Mesothelial cell of epicardium (in vitro differentiated cells): ENCODE measurements at regions not wholly inside any gene's neighbourhood (a gene's known extent, or its start where the extent isn't known, plus 50 kb on each side); places are given as distances from the start of the nearest gene placed in this dataset.
"Not testable (repeated sequence)": the region's sequence is repeated elsewhere in the genome, so short reads cannot be mapped to it uniquely, and the experiment has no call there.

Experiments used
- DNase-seq, 2 experiments: peaks; one replicate each; pipeline ENCODE4 v3.0.0; 2021; ENCODE audit warnings: low spot score in 2 of 2; ENCODE audit not compliant: unreplicated experiment in 2 of 2
- H3K27ac Mint-ChIP-seq: 2 replicates; pipeline ENCODE4 v1.8.0; 2021; ENCODE audit warnings: mixed read lengths
- H3K27me3 Mint-ChIP-seq: 2 replicates; pipeline ENCODE4 v1.8.0; 2021; ENCODE audit warnings: low read depth, mixed read lengths
- H3K36me3 Mint-ChIP-seq: 2 replicates; pipeline ENCODE4 v1.8.0; 2021; ENCODE audit warnings: mixed read lengths
- H3K4me1 Mint-ChIP-seq: 2 replicates; pipeline ENCODE4 v1.8.0; 2021; ENCODE audit warnings: mixed read lengths
- H3K4me3 Mint-ChIP-seq: 2 replicates; pipeline ENCODE4 v1.8.0; 2021; ENCODE audit warnings: mild to moderate bottlenecking, moderate library complexity, mixed read lengths
- H3K9me3 Mint-ChIP-seq: 2 replicates; pipeline ENCODE4 v1.8.0; 2021; ENCODE audit warnings: mixed read lengths
- TF ChIP-seq, protein P1 (sequence below): fragments of 200-600 bp; sonication (generic); IDR thresholded peaks from one replicate; pipeline ENCODE4 v1.5.0; 2021; ENCODE audit warnings: antibody characterized with exemption; ENCODE audit not compliant: unreplicated experiment

DNA sequence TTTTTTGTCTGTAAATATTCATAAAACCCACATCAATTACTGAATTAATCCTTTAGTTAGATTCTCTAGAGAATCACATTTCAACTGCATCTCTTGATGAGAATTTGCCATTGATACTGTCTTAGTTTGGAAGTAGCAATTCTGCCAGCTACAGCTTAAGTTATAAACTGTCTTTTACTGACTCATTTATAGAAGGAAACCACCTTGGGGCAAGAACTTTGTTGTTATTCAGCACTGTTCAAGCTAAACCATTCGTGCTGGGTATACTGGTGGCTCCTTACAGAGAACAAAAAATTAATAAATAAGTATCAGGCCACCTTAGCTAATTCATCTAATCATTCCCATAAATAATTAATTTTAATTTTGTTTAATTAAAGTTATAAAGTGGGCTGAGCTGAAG, 1082.6 kb upstream of the CELF4 start:
- peaks cover 10% of the 10 kb centered on the region for H3K27me3 Mint-ChIP-seq
- no peak overlapping the region for H3K4me3 Mint-ChIP-seq
- no peak for DNase-seq
- H3K4me1 Mint-ChIP-seq = no peaks in the 10 kb centered on the region
- no peaks in the 10 kb centered on the region for H3K9me3 Mint-ChIP-seq
- H3K36me3 Mint-ChIP-seq = no peaks in the 10 kb centered on the region
- H3K27ac Mint-ChIP-seq = no peak overlapping the region
- TF ChIP-seq, protein P1, sequence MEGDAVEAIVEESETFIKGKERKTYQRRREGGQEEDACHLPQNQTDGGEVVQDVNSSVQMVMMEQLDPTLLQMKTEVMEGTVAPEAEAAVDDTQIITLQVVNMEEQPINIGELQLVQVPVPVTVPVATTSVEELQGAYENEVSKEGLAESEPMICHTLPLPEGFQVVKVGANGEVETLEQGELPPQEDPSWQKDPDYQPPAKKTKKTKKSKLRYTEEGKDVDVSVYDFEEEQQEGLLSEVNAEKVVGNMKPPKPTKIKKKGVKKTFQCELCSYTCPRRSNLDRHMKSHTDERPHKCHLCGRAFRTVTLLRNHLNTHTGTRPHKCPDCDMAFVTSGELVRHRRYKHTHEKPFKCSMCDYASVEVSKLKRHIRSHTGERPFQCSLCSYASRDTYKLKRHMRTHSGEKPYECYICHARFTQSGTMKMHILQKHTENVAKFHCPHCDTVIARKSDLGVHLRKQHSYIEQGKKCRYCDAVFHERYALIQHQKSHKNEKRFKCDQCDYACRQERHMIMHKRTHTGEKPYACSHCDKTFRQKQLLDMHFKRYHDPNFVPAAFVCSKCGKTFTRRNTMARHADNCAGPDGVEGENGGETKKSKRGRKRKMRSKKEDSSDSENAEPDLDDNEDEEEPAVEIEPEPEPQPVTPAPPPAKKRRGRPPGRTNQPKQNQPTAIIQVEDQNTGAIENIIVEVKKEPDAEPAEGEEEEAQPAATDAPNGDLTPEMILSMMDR = no peak

DNA sequence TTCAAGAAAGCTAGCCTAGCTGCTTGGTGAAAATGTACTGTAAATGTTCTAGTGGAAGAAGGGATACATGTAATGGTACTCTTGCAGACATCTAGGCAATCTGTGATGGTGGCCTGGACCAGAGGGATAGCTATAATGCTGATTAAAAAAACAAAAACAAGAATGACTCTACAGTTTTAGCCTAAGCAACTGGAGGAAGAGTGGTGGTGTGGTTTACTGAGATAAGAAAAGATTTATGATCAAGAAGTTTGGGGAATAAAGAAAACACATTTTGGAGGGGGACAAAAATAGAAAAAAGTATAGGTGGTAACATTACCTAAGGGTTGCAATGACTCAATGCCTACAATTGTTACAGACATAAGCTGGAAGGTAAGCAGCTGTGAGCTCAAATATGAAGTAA, 1080.7 kb upstream of the CELF4 start:
- no peak for DNase-seq
- TF ChIP-seq, protein P1 = no peak

DNA sequence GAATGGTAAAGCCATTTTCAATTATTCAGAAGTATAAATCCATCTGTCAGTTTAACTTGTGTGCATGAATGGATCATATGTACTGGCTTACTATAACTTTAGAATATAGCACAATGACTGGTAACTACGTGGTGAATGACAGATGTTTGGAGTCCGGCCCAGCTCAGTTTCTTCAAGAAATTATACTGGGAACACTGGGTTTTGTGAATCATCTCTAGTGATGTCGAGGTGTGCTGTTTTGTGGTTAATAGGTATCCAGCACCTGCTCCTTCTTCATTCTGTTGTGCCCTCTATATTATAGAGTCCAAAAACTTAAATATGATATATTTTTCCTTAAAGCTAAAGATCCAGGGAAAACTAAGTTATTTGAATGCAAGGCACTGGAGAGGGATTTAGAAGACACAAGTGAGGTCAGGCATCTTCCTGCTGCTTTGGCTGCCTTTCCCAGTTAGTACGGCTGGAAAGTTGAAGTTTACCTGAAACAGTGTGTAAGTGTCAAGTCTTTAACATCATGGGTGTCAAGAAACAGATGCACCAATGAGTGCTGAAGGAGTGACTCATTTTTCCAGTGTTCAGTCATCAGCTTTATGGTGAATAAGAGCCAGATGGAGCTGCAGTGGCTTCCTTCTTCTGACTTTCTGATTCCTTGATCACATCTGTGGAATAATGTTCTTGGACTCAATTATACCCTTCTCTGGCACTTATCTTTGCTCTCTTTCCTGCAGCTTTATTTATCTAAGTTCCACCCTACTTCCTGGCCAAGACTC, 1079.5 kb upstream of the CELF4 start:
- TF ChIP-seq, protein P1 = no peak
- Mint-ChIP-seq H3K36me3 (no peaks in the 10 kb centered on the region), H3K4me1 (no peaks in the 10 kb centered on the region), H3K27ac (no peak overlapping the region), H3K4me3 (no peak overlapping the region), H3K27me3 (peaks cover 3% of the 10 kb centered on the region), H3K9me3 (peaks cover 7% of the 10 kb centered on the region)
- no peak for DNase-seq

More for the DNA sequence above, 1080.7 kb upstream of the CELF4 start:
- Mint-ChIP-seq H3K27me3 (peaks cover 8% of the 10 kb centered on the region), H3K36me3 (no peaks in the 10 kb centered on the region), H3K27ac (no peak overlapping the region), H3K4me1 (no peaks in the 10 kb centered on the region), H3K9me3 (no peaks in the 10 kb centered on the region), H3K4me3 (no peak overlapping the region)

GRCh38 chr18:38642711-38643110, 1077.1 kb upstream of the CELF4 start:
- no peak for DNase-seq
- TF ChIP-seq, protein P1 = no peak
- no peak overlapping the region for H3K27ac Mint-ChIP-seq
- H3K4me1 Mint-ChIP-seq = no peaks in the 10 kb centered on the region
- peaks cover 2% of the 10 kb centered on the region for H3K27me3 Mint-ChIP-seq
- H3K9me3 Mint-ChIP-seq = peaks cover 20% of the 10 kb centered on the region
- H3K4me3 Mint-ChIP-seq = no peak overlapping the region
- no peaks in the 10 kb centered on the region for H3K36me3 Mint-ChIP-seq

DNA sequence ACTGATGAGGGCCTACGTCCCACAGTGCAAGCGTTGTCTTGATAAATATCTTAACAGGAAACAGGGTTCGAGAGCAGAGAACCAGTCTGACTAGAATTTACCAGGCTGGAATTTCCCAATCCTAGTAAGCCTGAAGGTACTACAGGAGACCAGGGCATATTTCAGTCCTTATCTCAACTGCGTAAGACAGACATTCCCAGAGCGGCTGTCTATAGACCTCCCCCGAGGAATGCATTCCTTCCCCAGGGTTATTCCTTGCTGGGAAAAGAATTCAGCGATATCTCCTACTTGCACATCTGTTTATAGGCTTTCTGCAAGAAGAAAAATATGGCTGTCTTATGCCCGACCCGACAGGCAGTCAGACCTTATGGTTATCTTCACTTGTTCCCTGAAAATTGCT, 1074.1 kb upstream of the CELF4 start:
- H3K4me1 Mint-ChIP-seq, H3K27me3 Mint-ChIP-seq, H3K27ac Mint-ChIP-seq, H3K4me3 Mint-ChIP-seq, DNase-seq, H3K36me3 Mint-ChIP-seq: not testable (repeated sequence)
- peaks cover 20% of the 10 kb centered on the region for H3K9me3 Mint-ChIP-seq

GRCh38 chr18:38635709-38636430, 1070.3 kb upstream of the CELF4 start:
- peaks cover 2% of the 10 kb centered on the region for H3K4me1 Mint-ChIP-seq
- H3K36me3 Mint-ChIP-seq = no peaks in the 10 kb centered on the region
- peaks cover 20% of the 10 kb centered on the region for H3K9me3 Mint-ChIP-seq
- no peaks in the 10 kb centered on the region for H3K27me3 Mint-ChIP-seq
- H3K4me3 Mint-ChIP-seq = no peak overlapping the region
- no peak overlapping the region for H3K27ac Mint-ChIP-seq
- TF ChIP-seq, protein P1 = no peak
- no peak for DNase-seq
